ENCODE measurements at regions not wholly inside any gene's neighbourhood (a gene's known extent, or its start where the extent isn't known, plus 50 kb on each side); places are given as distances from the start of the nearest gene placed in this dataset.

- TF ChIP-seq, protein P1, sequence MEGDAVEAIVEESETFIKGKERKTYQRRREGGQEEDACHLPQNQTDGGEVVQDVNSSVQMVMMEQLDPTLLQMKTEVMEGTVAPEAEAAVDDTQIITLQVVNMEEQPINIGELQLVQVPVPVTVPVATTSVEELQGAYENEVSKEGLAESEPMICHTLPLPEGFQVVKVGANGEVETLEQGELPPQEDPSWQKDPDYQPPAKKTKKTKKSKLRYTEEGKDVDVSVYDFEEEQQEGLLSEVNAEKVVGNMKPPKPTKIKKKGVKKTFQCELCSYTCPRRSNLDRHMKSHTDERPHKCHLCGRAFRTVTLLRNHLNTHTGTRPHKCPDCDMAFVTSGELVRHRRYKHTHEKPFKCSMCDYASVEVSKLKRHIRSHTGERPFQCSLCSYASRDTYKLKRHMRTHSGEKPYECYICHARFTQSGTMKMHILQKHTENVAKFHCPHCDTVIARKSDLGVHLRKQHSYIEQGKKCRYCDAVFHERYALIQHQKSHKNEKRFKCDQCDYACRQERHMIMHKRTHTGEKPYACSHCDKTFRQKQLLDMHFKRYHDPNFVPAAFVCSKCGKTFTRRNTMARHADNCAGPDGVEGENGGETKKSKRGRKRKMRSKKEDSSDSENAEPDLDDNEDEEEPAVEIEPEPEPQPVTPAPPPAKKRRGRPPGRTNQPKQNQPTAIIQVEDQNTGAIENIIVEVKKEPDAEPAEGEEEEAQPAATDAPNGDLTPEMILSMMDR (IDR thresholded peaks at IDR 0.05) = no peak
- no peak for TF ChIP-seq POLR2A (IDR thresholded peaks at IDR 0.05)
- TF ChIP-seq POLR2AphosphoS5 (IDR thresholded peaks at IDR 0.05) = no peak
- no peak for TF ChIP-seq EP300 (IDR thresholded peaks at IDR 0.05)
Observed at GRCh38 chr16:59320657-59321056, 586.5 kb upstream of the GOT2 start.
